Activated T-cell treated with anti-CD3 and anti-CD28 coated beads, Interleukin-2, amount 50 U/mL, for 4 hours (primary cell): ENCODE measurements at regions not wholly inside any gene's neighbourhood (a gene's known extent, or its start where the extent isn't known, plus 50 kb on each side); places are given as distances from the start of the nearest gene placed in this dataset.
A peak's percentile ranks its signal among the peaks of the same experiment; 100 is the strongest.

Source experiments
- ATAC-seq, 2 donors: fragments of 200-7000 bp; cut with Tn5 transposase; one replicate each; pipeline ENCODE4 v1.10.0; 2021
- DNase-seq: peaks from one replicate; pipeline ENCODE4 v3.0.0-alpha.2; 2020
- H3K27me3 Mint-ChIP-seq: one replicate; pipeline ENCODE4 v1.8.0; 2021; ENCODE audit warnings: low read depth, mixed read lengths
- H3K36me3 Mint-ChIP-seq: one replicate; pipeline ENCODE4 v1.8.0; 2022; ENCODE audit warnings: mixed read lengths; ENCODE audit not compliant: insufficient read depth
- H3K4me1 Mint-ChIP-seq: one replicate; pipeline ENCODE4 v1.8.0; 2021; ENCODE audit warnings: low read depth, mixed read lengths
- H3K4me3 Mint-ChIP-seq: one replicate; pipeline ENCODE4 v1.8.0; 2021; ENCODE audit warnings: mild to moderate bottlenecking, moderate library complexity, mixed read lengths
- H3K9me3 Mint-ChIP-seq: one replicate; pipeline ENCODE4 v1.8.0; 2021; ENCODE audit warnings: mixed read lengths

DNA sequence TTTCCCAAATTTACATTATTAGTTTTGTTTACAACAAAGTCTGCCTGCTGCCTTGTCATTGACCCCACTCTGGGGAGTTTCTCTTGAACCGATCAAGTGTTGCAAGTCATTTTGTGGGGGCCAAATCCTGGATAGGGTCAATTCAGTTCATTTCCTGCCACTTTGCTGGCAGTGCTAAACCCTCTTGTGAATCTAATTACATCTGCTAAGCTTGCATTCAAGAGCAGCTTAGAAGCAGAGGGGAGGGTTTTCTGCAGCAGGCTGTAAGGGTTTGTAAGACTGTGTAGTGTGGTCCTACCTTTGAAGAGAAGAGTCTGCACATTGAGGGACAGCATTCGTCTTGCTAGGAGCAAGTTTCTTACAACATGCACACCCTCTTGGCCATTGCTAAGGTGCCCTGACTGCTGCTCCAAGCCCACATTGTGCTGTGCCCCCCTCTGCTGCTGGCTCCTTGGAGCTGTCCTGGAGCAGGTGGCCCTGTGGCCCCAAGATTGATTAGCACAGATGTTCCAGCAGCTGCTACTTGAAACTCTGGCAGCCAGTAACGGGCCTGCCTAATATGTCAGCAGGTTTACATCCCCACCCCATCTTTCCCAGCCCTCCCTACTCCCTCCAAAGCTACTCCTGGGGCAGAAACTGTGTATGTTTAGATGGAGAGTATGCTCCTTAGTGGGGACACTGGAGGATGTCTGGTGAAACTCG lies 174.5 kb upstream of the USP9Y start:
- Mint-ChIP-seq H3K36me3 (no peaks in the 10 kb centered on the region), H3K9me3 (no peaks in the 10 kb centered on the region), H3K27me3 (no peaks in the 10 kb centered on the region), H3K4me3 (no peak overlapping the region), H3K4me1 (peaks cover 10% of the 10 kb centered on the region)
- ATAC-seq = no peak
- DNase-seq = no peak

DNA sequence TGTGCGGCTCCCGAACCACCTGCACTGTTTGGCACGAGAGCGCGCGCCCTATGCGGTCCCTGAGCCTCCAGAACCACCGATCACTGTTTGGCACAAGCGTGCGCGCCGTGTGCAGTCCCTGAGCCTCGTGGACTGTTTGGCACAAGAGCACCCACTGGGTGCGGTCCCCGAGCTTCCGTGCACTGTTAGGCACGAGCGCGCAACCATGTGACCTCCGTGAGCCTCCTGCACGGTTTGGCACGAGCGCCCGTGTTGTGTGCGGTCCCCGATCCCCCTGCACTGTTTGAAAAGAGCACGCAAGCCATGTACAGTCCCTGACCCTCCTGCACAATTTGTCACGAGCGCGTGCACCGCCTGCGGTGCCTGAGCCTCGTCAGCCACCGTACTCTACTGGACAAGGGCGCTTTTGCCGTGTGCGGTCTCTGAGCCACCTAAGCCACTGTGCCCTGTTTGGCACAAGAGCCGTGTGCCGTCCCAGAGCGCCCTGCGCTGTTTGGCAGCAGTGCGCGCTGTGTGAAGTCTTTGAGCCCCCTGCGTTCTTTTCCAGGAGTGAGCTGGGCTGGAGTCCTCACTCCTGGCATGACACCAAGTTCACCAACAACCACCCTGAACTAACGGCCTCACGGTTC lies 163.7 kb upstream of the USP9Y start:
- ATAC-seq (peak in 1 of 2 donors; percentile 34), DNase-seq (no peak)
- H3K9me3 Mint-ChIP-seq = no peaks in the 10 kb centered on the region
- peak overlapping the region; percentile 73 for H3K4me3 Mint-ChIP-seq
- peaks cover 12% of the 10 kb centered on the region for H3K4me1 Mint-ChIP-seq
- H3K27me3 Mint-ChIP-seq = peaks cover 8% of the 10 kb centered on the region
- H3K36me3 Mint-ChIP-seq = no peaks in the 10 kb centered on the region

DNA sequence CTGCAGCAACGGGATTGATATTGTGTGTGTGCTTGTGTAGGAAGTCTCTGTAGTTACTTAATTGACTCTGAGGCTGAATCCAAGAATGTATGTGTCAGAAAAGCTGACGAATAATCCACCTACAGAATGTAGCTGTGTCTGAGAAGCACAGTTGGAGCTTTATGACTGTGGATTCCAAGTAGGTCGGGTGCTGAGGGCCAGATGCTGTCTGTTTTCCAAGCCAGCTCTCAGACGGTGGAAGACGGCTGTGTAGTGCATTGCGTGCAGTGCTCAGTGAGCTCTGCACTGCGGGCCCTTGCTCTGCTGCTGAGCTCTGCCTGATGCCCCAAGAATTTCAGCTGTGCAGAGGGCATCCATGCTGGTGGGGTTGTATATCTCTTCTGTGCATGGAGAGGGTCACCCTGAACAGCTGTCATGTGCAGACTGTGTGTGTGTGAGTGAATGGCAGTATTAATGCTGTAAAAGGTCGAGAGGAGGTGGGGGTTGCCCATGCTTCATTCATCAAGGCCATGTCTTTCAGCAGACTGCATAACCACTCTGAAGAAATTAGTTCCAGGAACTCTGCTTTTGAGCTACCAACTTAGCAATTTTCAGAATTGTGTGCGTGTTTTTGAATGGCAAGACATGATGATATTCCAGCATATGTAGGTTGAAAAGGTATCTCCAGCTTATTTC lies 154.1 kb upstream of the USP9Y start:
- Mint-ChIP-seq H3K4me3 (no peak overlapping the region), H3K4me1 (peaks cover 3% of the 10 kb centered on the region), H3K36me3 (no peaks in the 10 kb centered on the region), H3K27me3 (no peaks in the 10 kb centered on the region), H3K9me3 (peaks cover 6% of the 10 kb centered on the region)
- ATAC-seq (no peak), DNase-seq (no peak)

DNA sequence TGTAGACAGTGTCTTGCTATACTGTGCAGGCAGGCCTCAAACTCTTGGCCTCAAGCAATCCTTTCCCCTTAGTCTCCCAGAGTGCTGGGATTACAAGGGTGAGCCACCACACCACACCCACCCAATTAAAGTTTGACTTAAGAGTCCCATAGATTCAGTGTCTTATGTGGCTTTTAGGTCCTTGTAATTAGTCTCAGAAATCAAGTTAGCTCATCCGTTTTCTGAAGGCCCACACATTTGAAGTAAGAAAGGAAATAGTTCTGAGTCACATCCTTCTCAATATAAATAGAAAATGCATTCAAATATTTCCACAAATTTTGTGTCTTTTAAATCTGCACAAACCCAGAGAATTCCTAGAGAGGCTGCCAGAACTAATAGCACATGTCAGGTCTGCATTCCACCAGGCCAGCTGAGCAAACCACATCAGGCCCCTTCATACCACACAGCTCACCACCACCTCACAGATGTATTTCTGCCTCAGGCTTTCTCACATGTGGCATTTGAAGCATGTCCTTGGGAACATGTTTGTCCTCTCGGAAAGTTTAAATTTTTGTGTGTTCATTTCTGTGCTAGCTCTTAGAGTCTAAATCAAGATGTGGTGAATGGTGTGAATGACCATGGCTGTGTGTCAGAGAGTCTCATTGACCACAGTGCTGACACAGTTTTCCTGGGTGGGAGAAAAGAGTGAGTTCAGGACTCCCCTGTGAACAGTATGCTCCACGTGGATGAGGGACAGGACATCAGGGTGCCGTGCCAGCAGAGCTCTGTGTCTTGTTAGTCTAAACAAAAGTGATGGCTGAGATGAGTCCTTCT lies 148.4 kb upstream of the USP9Y start:
- H3K27me3 Mint-ChIP-seq = no peaks in the 10 kb centered on the region
- DNase-seq (no peak), ATAC-seq (peak in 1 of 2 donors; percentile 27)
- H3K4me3 Mint-ChIP-seq = no peak overlapping the region
- peaks cover 28% of the 10 kb centered on the region for H3K4me1 Mint-ChIP-seq
- peaks cover 6% of the 10 kb centered on the region for H3K9me3 Mint-ChIP-seq
- no peaks in the 10 kb centered on the region for H3K36me3 Mint-ChIP-seq

DNA sequence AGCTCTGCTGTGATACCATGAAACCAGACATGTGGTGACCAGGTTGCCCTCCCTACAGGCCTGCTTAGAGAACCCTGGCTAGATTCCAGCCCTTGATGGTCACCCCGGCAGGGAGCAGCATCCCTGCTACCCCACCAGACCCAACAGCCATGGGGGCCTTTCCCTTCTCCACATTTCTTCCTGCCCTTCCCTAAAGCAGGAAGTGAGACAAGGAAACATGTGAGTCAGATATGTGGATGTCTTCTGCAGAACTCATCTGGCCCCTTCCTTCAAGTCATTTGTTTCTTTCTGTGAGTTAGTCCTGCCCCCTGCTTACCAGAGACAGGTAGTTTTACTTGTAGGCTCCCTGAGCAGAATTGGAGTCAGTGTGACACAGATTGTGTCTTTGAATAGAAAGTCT lies 147.1 kb upstream of the USP9Y start:
- DNase-seq (no peak), ATAC-seq (no peak)
- Mint-ChIP-seq H3K4me3 (no peak overlapping the region), H3K9me3 (peaks cover 6% of the 10 kb centered on the region), H3K27me3 (no peaks in the 10 kb centered on the region), H3K36me3 (no peaks in the 10 kb centered on the region), H3K4me1 (peaks cover 35% of the 10 kb centered on the region)

DNA sequence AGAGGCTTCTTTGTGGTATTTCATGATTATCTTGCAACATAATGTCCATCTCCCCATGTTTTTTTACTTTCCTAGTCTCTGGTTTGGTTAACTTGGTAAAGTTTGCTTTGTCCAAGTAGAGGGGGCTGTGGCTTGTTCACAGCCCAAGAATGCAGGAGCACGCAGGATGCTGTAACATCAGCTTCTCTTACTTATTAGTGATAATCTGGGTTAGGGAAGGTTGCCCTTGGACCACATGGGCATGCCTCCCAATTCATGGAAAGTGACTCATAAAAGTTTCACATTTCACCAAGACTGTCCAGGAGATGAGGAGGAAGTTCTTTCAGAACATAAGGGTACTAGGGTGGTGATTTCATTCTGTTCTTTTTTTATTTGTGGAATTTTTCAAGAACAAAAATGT lies 146.0 kb upstream of the USP9Y start:
- Mint-ChIP-seq H3K9me3 (peaks cover 4% of the 10 kb centered on the region), H3K27me3 (no peaks in the 10 kb centered on the region), H3K4me3 (no peak overlapping the region), H3K36me3 (no peaks in the 10 kb centered on the region), H3K4me1 (peaks cover 40% of the 10 kb centered on the region)
- DNase-seq (no peak), ATAC-seq (no peak)

DNA sequence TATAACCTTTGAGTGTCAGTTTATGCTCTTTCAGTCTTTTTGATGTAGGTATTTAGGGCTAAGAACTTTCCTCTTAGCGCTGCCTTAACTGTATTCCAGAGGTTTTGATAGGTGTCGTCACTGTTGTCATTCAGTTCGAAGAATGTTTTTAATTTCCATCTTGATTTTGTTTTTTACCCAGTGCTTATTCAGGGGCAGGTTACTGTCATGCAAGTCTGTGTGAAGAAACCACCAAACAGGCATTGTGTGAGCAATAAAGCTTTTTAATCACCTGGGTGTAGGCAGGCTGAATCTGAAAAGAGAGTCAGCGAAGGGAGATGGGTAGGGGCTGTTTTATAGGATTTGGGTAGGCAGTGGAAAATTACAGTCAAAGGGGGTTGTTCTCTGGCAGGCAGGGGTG lies 142.0 kb upstream of the USP9Y start:
- peaks cover 2% of the 10 kb centered on the region for H3K36me3 Mint-ChIP-seq
- peaks cover 22% of the 10 kb centered on the region for H3K4me1 Mint-ChIP-seq
- H3K27me3 Mint-ChIP-seq = no peaks in the 10 kb centered on the region
- peak overlapping the region; percentile 56 for H3K4me3 Mint-ChIP-seq
- peak in 1 of 2 donors; percentile 77 for ATAC-seq
- H3K9me3 Mint-ChIP-seq = peaks cover 27% of the 10 kb centered on the region
- no peak for DNase-seq

DNA sequence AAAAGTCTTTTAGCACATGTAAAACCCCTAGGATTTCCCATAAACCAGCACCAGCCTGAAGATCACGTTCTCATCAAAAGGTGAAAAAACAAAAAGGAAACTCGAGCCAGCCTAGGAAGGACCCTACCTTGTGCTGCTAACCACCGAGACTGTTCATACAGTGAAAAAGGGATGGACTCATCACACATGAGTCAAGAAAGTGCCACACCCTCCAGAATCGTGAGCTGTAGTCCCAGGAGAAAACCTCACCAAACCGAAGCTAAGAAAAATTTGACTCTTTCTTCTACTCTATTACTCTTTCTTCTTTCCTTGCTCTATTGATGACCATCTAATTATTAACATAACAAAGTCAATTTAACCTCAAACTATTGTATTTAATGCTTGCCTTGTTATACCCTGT lies 124.8 kb upstream of the USP9Y start:
- Mint-ChIP-seq H3K4me3 (no peak overlapping the region), H3K9me3 (no peaks in the 10 kb centered on the region), H3K36me3 (no peaks in the 10 kb centered on the region), H3K27me3 (no peaks in the 10 kb centered on the region), H3K4me1 (no peaks in the 10 kb centered on the region)
- ATAC-seq (no peak), DNase-seq (no peak)

DNA sequence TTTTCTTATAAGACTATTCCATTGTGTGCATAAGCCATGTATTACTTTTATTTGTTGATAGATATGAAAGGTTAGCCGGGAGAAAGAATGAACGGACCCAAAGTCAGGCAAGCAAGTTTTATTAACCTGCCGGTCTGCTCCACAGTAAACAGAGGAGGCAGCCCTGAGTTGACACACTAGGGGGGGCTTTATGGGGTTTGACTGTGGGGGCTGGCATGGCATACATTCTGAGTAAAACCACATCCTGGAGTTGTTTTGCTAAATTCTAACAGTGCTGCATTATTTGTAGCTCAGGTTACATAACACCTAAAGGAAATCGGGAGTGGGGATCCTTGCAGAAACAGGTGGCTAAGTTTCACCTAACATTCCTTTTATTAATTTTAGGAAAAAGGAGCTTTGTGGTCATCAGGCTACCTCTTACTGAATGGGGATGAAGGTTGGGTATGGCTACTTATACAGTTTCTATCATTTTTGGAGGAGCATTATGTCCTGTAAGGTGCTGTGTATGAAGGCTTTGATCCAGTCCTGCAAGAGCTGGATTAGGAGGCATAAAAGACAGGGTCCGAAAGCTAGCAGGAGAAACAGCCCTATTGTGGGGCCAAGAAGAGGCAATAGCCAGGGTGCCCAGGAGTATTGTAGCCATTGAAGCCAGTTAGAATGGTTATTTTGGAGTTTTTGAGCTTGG lies 107.4 kb upstream of the USP9Y start:
- Mint-ChIP-seq H3K27me3 (no peaks in the 10 kb centered on the region), H3K9me3 (peaks cover 42% of the 10 kb centered on the region), H3K4me1 (peaks cover 40% of the 10 kb centered on the region), H3K4me3 (peak overlapping the region; percentile 47), H3K36me3 (peaks cover 9% of the 10 kb centered on the region)
- no peak for ATAC-seq
- DNase-seq = no peak

DNA sequence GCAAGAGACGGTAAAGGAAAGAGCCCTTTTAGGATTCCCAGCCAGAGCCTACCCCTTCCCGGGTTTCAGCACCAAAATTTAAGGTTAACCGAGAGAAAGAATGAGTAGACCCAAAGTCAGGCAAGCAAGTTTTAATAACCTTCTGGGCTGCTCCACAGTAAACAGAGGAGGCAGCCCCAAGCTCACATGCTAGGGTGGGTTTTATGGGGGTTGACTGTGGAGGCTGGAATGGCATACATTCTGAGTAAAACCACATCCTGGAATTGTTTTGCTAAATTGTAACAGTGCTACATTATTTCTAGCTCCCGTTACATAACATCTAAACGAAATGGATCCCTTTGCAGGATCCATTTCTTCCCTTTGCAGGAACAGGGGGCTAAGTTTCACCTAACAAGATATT lies 102.2 kb upstream of the USP9Y start:
- ATAC-seq = no peak
- no peak for DNase-seq

DNA sequence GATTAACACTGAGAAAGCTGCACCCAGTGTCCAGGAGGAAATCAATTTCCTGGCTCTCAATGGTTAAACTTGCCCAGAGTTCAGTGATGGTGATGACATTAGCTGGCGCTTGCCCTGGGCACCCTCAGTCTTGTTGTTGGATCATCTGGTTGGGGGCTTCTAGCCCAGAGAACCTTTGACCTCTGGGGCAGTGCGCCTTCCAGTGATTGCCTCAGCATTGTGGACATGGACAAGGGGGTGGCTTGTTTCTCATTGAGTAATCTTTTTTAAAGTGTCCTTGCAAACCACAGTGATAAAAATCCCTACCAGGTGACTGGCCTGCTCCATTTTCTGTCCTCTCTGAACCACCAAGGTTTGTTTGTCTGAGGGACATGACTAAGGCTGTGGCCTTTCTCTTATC lies 95.6 kb upstream of the USP9Y start:
- ATAC-seq = no peak
- Mint-ChIP-seq H3K4me1 (peaks cover 13% of the 10 kb centered on the region), H3K27me3 (no peaks in the 10 kb centered on the region), H3K36me3 (no peaks in the 10 kb centered on the region), H3K4me3 (no peak overlapping the region), H3K9me3 (peaks cover 6% of the 10 kb centered on the region)
- DNase-seq = no peak

More for the DNA sequence above, 102.2 kb upstream of the USP9Y start:
- H3K4me3 Mint-ChIP-seq = no peak overlapping the region
- no peaks in the 10 kb centered on the region for H3K27me3 Mint-ChIP-seq
- H3K4me1 Mint-ChIP-seq = peaks cover 45% of the 10 kb centered on the region
- peaks cover 51% of the 10 kb centered on the region for H3K9me3 Mint-ChIP-seq
- H3K36me3 Mint-ChIP-seq = peaks cover 9% of the 10 kb centered on the region

DNA sequence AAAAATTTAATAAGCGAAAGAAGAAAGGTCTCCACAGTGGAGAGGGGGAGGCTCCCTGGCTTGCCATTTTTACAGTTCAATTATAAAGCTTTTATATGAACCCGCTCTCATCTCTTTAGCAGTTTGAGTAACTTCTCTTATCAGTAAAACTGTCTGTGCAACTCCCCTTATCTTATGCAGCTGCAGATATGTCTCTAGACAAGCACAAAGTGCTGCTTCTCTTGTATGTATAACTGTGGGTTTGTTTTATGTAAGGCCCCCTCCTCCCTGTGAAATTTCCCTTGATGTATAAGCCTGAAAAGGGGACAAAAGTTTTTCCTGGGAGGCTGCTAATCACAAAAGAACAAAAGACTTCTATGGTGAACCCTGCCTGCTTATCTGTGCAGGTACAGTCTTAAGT lies 90.2 kb upstream of the USP9Y start:
- Mint-ChIP-seq H3K4me3 (no peak overlapping the region), H3K4me1 (peaks cover 8% of the 10 kb centered on the region), H3K9me3 (peaks cover 21% of the 10 kb centered on the region), H3K27me3 (no peaks in the 10 kb centered on the region), H3K36me3 (no peaks in the 10 kb centered on the region)
- DNase-seq (no peak), ATAC-seq (no peak)

DNA sequence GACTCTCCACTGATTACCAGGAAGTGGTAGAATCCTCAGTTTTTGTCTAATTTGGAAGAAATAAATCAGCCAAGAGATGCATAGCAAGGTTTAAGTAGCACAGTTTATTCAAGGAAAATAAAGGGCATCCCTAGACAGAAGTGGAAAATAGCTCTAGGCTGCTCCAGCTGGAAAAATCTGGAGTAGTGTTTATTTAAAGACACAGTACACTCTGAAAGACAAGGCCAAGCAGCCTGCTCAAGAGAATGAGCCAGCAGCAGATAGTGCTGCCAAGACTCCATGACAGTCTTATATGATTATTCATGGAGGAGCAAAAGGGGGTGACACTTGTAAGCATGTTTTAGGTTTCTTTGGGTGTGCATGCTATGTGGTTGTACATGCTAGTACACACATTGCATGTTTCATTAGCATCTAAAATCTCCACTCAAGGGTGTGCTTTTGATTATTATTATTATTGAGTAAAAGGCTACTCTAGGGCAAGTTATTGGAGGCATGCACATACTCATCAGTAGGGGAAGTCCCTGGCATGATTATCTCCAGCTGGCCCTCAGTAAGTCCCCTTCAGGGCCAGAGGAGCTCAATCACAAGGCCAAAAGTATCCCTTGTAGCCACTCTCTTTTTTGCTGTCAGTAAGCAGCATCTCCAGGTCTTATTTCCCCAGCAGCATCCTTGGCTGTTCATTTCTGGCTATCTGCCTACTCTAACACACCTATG lies 85.1 kb upstream of the USP9Y start:
- ATAC-seq = no peak
- H3K4me1 Mint-ChIP-seq = peaks cover 11% of the 10 kb centered on the region
- H3K27me3 Mint-ChIP-seq = no peaks in the 10 kb centered on the region
- no peak overlapping the region for H3K4me3 Mint-ChIP-seq
- no peaks in the 10 kb centered on the region for H3K36me3 Mint-ChIP-seq
- peaks cover 21% of the 10 kb centered on the region for H3K9me3 Mint-ChIP-seq
- no peak for DNase-seq
